K562 (cell line): ENCODE measurements at regions not wholly inside any gene's neighbourhood (a gene's known extent, or its start where the extent isn't known, plus 50 kb on each side); places are given as distances from the start of the nearest gene placed in this dataset.

Experiments used
- EGR1 ChIP-seq: fragments of 450-650 bp; conservative IDR thresholded peaks from 2 replicates; pipeline ENCODE4 v1.6.1; 2017; ENCODE audit warnings: mild to moderate bottlenecking
- MYBL2 ChIP-seq, 2 experiments: fragments of 450-650 bp in 1 of 2; sonication (generic) in 1 of 2; formaldehyde crosslinking in 1 of 2; IDR thresholded peaks; 2 replicates each; pipeline versions ENCODE4 v1.6.1 to v1.8.1; 2017 to 2022; ENCODE audit warnings: borderline replicate concordance in 1 of 2, inconsistent platforms in 1 of 2, low read depth in 1 of 2, mild to moderate bottlenecking in 1 of 2, missing genetic modification reagents in 1 of 2, moderate library complexity in 1 of 2
- POLR2A ChIP-seq: fragments of 450-650 bp; conservative IDR thresholded peaks from 2 replicates; pipeline ENCODE4 v1.6.1; 2016
- POLR2AphosphoS2 ChIP-seq: IDR thresholded peaks from 2 replicates; pipeline ENCODE4 v1.6.1; 2012; ENCODE audit warnings: low read length, improper control_type of control experiment
- TBL1XR1 ChIP-seq, 2 experiments: IDR thresholded peaks; 2 replicates each; pipeline ENCODE4 v1.6.1; 2012; ENCODE audit warnings: improper control_type of control experiment in 2 of 2, low read length in 2 of 2, mild to moderate bottlenecking in 1 of 2
- TF ChIP-seq, protein P1 (sequence below): sonication (generic); formaldehyde crosslinking; IDR thresholded peaks from 2 replicates; pipeline ENCODE4 v1.5.0; 2020; ENCODE audit warnings: missing genetic modification reagents
- TF ChIP-seq, protein P2 (sequence below), 3 experiments: IDR thresholded peaks in 2 of 3; conservative IDR thresholded peaks in 1 of 3; 2 replicates each; pipeline ENCODE4 v1.5.1; 2011 to 2012; ENCODE audit warnings: low read length in 3 of 3, mild to moderate bottlenecking in 3 of 3, control low read depth in 2 of 3, improper control_type of control experiment in 1 of 3, inconsistent platforms in 1 of 3, low read depth in 1 of 3, mixed read lengths in 1 of 3, moderate library complexity in 1 of 3; ENCODE audit not compliant: insufficient read depth in 2 of 3
- TF ChIP-seq, protein P3 (sequence below): fragments of 250-450 bp; sonication (Bioruptor Pico); IDR thresholded peaks from 2 replicates; pipeline ENCODE4 v1.5.1; 2021; ENCODE audit warnings: mild to moderate bottlenecking

DNA sequence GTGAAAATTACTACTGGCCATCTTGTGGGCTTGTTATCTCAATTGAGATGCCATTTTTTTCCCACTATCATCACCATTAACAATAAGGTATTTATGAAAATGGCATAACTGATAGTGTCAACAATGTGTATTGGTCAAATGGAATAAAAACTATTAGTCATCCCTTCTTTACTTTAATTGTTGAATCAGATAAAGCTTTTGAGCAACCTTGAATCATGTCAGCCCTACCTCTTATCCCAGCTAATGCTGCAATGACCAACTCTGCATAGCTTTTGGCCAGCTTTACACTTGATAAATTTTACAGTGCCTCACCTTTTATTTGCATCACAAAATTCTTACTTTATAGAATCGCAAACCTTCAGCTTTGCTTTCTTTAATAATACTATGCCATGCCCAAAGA, 784.0 kb upstream of the PRR20A start:
- TF ChIP-seq, protein P1, sequence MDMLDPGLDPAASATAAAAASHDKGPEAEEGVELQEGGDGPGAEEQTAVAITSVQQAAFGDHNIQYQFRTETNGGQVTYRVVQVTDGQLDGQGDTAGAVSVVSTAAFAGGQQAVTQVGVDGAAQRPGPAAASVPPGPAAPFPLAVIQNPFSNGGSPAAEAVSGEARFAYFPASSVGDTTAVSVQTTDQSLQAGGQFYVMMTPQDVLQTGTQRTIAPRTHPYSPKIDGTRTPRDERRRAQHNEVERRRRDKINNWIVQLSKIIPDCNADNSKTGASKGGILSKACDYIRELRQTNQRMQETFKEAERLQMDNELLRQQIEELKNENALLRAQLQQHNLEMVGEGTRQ, result no peak
- TF ChIP-seq POLR2AphosphoS2 (no peak), TBL1XR1 (IDR thresholded peaks at IDR 0.05; ENCODE audit: low read length in 2 of 2) (no peak), POLR2A (no peak), EGR1 (no peak), MYBL2 (IDR thresholded peaks at IDR 0.05; ENCODE audit: low read depth) (no peak), MYBL2 (CRISPR knock-in tag; IDR thresholded peaks at IDR 0.05; ENCODE audit: borderline replicate concordance) (no peak)
- TF ChIP-seq, protein P2, sequence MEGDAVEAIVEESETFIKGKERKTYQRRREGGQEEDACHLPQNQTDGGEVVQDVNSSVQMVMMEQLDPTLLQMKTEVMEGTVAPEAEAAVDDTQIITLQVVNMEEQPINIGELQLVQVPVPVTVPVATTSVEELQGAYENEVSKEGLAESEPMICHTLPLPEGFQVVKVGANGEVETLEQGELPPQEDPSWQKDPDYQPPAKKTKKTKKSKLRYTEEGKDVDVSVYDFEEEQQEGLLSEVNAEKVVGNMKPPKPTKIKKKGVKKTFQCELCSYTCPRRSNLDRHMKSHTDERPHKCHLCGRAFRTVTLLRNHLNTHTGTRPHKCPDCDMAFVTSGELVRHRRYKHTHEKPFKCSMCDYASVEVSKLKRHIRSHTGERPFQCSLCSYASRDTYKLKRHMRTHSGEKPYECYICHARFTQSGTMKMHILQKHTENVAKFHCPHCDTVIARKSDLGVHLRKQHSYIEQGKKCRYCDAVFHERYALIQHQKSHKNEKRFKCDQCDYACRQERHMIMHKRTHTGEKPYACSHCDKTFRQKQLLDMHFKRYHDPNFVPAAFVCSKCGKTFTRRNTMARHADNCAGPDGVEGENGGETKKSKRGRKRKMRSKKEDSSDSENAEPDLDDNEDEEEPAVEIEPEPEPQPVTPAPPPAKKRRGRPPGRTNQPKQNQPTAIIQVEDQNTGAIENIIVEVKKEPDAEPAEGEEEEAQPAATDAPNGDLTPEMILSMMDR (IDR thresholded peaks at IDR 0.05 in 2 of 3, conservative IDR thresholded peaks at IDR 0.05 in 1 of 3; ENCODE audit: insufficient read depth in 2 of 3, low read depth in 1 of 3, low read length in 3 of 3), result no peak
- TF ChIP-seq, protein P3, sequence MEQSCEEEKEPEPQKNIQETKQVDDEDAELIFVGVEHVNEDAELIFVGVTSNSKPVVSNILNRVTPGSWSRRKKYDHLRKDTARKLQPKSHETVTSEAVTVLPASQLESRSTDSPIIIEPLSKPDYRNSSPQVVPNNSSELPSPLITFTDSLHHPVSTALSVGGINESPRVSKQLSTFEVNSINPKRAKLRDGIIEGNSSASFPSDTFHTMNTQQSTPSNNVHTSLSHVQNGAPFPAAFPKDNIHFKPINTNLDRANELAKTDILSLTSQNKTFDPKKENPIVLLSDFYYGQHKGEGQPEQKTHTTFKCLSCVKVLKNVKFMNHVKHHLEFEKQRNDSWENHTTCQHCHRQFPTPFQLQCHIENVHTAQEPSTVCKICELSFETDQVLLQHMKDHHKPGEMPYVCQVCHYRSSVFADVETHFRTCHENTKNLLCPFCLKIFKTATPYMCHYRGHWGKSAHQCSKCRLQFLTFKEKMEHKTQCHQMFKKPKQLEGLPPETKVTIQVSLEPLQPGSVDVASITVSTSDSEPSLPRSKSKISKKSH (CRISPR knock-in tag), result no peak
